Type B pancreatic cell (in vitro differentiated cells): ENCODE measurements at regions not wholly inside any gene's neighbourhood (a gene's known extent, or its start where the extent isn't known, plus 50 kb on each side); places are given as distances from the start of the nearest gene placed in this dataset.
A peak's percentile ranks its signal among the peaks of the same experiment; 100 is the strongest.
"Not testable (repeated sequence)": the region's sequence is repeated elsewhere in the genome, so short reads cannot be mapped to it uniquely, and the experiment has no call there.

ENCODE experiments used
- DNase-seq: peaks from one replicate; pipeline ENCODE4 v3.0.0; 2021; ENCODE audit warnings: mixed read lengths; ENCODE audit not compliant: unreplicated experiment; ENCODE audit errors: extremely low spot score
- H3K27ac Mint-ChIP-seq: 2 replicates; pipeline ENCODE4 v1.8.0; 2021; ENCODE audit warnings: mild to moderate bottlenecking, mixed read lengths
- H3K27me3 Mint-ChIP-seq: 2 replicates; pipeline ENCODE4 v1.8.0; 2021; ENCODE audit warnings: mixed read lengths
- H3K36me3 Mint-ChIP-seq: 2 replicates; pipeline ENCODE4 v1.8.0; 2021; ENCODE audit warnings: mixed read lengths
- H3K4me1 Mint-ChIP-seq: one replicate; pipeline ENCODE4 v1.8.0; 2021; ENCODE audit warnings: mixed read lengths; ENCODE audit not compliant: unreplicated experiment
- H3K4me3 Mint-ChIP-seq: 2 replicates; pipeline ENCODE4 v1.8.0; 2021; ENCODE audit warnings: mild to moderate bottlenecking, mixed read lengths
- H3K9me3 Mint-ChIP-seq: 2 replicates; pipeline ENCODE4 v1.8.0; 2021; ENCODE audit warnings: mixed read lengths
- TF ChIP-seq, protein P1 (sequence below): fragments of 200-600 bp; sonication (generic); conservative IDR thresholded peaks from 2 replicates; pipeline ENCODE4 v1.5.0; 2021; ENCODE audit warnings: antibody characterized with exemption, mild to moderate bottlenecking

DNA sequence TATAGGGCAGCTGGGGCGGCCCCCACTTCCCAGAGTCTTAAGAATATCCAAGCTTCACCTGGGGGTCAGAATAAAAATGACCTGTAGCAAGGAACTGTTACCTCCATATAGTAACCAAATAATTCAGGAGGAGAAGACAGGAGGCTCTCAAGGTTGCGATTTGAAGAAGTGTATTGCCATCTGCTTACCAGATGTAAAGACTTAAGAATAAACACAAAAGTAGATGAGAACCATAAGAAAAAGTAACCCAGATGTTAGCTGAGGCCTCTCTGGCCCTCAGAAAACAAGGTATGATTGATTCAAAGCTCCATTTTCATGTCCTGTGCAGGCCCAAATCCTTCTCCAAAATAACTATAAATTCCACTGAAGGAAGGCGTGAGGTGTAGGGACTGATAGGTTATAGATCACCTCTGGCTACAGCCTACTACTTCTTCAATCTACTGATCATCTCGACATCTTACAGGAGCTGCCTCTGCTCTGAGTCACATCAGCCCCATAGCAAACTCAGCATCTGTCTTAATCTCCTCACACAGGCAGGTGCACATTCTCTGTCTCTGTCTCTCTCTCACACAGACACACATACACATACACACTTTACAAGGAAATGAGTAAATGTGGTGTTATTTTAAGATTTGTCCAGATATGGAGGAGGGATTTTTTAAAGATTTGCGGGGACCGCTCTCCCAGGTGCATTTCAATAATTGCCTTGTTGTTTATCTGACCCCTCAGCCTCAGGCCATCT is 193.9 kb upstream of the EDNRA start:
- H3K4me3 Mint-ChIP-seq, result no peak overlapping the region
- H3K27me3 Mint-ChIP-seq, result no peaks in the 10 kb centered on the region
- no peaks in the 10 kb centered on the region for H3K9me3 Mint-ChIP-seq
- H3K36me3 Mint-ChIP-seq, result no peaks in the 10 kb centered on the region
- peak overlapping the region; percentile 17 for H3K27ac Mint-ChIP-seq
- H3K4me1 Mint-ChIP-seq, result peaks cover 20% of the 10 kb centered on the region
- TF ChIP-seq, protein P1, sequence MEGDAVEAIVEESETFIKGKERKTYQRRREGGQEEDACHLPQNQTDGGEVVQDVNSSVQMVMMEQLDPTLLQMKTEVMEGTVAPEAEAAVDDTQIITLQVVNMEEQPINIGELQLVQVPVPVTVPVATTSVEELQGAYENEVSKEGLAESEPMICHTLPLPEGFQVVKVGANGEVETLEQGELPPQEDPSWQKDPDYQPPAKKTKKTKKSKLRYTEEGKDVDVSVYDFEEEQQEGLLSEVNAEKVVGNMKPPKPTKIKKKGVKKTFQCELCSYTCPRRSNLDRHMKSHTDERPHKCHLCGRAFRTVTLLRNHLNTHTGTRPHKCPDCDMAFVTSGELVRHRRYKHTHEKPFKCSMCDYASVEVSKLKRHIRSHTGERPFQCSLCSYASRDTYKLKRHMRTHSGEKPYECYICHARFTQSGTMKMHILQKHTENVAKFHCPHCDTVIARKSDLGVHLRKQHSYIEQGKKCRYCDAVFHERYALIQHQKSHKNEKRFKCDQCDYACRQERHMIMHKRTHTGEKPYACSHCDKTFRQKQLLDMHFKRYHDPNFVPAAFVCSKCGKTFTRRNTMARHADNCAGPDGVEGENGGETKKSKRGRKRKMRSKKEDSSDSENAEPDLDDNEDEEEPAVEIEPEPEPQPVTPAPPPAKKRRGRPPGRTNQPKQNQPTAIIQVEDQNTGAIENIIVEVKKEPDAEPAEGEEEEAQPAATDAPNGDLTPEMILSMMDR, result no peak
- no peak for DNase-seq

DNA sequence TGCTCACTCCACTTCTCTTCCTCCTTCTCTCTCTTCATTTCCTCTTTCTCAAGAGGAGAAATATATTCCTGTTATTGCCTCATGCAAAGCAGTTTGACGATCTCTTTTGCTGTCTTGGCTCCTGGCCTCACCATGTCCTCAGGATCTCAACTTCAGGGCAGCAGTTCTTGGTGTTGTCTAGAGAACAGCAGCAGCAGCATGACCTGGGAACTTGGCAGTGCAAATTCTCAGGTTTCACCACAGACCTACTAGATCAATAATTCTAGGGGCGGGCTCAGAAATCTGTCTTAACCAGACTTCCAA is 193.4 kb upstream of the EDNRA start:
- Mint-ChIP-seq H3K36me3 (no peaks in the 10 kb centered on the region), H3K4me1 (peaks cover 20% of the 10 kb centered on the region), H3K4me3 (no peak overlapping the region), H3K27ac (peak overlapping the region; percentile 17), H3K27me3 (no peaks in the 10 kb centered on the region), H3K9me3 (no peaks in the 10 kb centered on the region)
- TF ChIP-seq, protein P1, result no peak
- DNase-seq, result no peak

DNA sequence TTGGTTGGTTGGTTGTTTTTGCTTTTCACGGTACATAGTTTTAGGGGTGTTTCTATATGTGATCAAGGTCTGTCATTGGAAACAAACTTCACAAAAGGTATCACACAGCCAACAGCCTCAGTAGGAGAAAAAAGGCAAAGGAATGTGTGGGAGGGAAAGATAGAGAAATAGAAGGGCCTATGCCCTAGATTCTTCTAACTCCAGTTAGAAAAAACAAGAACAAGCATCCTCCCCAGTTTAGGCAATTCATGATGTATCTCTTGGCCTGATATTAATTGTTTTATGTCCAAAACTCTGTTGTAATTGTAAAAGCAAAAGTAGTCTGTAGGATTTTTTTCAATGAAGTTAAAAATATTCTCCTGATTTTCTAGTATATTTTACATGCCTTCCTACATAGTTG is 192.4 kb upstream of the EDNRA start:
- no peak overlapping the region for H3K4me3 Mint-ChIP-seq
- H3K27ac Mint-ChIP-seq, result no peak overlapping the region
- TF ChIP-seq, protein P1, result no peak
- no peak for DNase-seq
- no peaks in the 10 kb centered on the region for H3K36me3 Mint-ChIP-seq
- H3K27me3 Mint-ChIP-seq, result no peaks in the 10 kb centered on the region
- H3K9me3 Mint-ChIP-seq, result peaks cover 1% of the 10 kb centered on the region
- peaks cover 20% of the 10 kb centered on the region for H3K4me1 Mint-ChIP-seq

DNA sequence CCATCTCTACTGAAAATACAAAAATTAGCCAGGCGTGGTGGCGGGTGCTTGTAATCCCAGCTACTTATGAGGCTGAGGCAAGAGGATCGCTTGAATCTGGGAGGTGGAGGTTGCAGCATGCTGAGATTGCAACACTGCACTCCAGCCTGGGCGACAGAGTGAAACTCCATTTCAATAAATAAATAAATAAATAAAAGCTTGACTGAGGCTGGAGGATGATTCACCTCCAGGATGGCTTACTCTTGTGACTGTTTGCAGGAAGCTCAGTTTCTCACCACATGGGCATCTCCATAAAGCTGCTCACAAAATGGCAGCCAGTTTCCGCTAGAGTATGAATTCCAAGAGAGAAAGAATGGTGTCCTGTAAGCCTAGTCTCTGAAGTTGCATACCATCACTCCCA is 191.7 kb upstream of the EDNRA start:
- H3K9me3 Mint-ChIP-seq, result peaks cover 6% of the 10 kb centered on the region
- no peak overlapping the region for H3K4me3 Mint-ChIP-seq
- no peak overlapping the region for H3K27ac Mint-ChIP-seq
- no peaks in the 10 kb centered on the region for H3K36me3 Mint-ChIP-seq
- no peak for DNase-seq
- TF ChIP-seq, protein P1, result no peak
- H3K27me3 Mint-ChIP-seq, result no peaks in the 10 kb centered on the region
- H3K4me1 Mint-ChIP-seq, result peaks cover 15% of the 10 kb centered on the region

DNA sequence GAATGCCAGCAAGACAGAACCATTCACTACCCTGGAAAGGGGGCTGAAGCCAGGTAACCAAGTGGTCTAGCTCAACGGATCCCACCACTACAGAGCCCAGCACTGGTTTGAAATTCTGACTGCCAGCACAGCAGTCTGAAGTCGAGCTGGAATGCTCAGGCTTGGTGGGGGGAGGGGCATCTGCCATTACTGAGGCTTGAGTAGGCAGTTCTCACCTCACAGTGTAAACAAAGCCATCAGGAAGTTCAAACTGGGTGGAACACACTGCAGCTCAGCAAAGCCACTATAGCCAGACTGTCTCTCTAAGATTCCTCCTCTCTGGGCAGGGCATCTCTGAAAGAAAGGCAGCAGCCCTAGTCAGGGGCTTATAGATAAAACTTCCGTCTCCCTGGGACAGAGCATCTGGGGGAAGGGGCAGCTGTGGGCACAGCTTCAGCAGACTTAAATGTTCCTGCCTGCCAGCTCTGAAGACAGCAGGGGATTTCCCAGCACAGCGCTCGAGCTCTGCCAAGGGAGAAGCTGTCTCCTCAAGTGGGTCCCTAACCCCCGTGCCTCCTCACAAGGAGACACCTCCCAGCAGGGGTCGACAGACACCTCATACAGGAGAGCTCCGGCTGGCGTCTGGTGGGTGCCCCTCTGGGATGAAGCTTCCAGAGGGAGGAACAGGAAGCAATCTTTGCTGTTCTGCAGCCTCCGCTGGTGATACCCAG is 188.1 kb upstream of the EDNRA start:
- H3K4me3 Mint-ChIP-seq, H3K27ac Mint-ChIP-seq, H3K27me3 Mint-ChIP-seq, H3K36me3 Mint-ChIP-seq, DNase-seq, H3K4me1 Mint-ChIP-seq: not testable (repeated sequence)
- H3K9me3 Mint-ChIP-seq, result peaks cover 17% of the 10 kb centered on the region

DNA sequence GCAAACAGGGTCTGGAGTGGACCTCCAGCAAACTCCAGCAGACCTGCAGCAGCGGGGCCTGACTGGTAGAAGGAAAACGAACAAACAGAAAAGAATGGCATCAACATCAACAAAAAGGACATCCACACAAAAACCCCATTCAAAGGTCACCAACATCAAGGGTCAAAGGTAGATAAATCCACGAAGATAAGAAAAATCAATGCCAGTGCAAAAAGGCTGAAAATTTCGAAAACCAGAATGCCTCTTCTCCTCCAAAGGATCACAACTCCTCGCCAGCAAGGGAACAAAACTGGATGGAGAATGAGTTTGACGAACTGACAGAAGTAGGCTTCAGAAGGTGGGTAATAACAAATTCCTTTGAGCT is 187.6 kb upstream of the EDNRA start:
- H3K4me3 Mint-ChIP-seq, H3K36me3 Mint-ChIP-seq, DNase-seq, H3K4me1 Mint-ChIP-seq, H3K27ac Mint-ChIP-seq, H3K27me3 Mint-ChIP-seq: not testable (repeated sequence)
- peaks cover 17% of the 10 kb centered on the region for H3K9me3 Mint-ChIP-seq
